Astrocyte (in vitro differentiated cells and primary cell): ENCODE measurements at regions not wholly inside any gene's neighbourhood (a gene's known extent, or its start where the extent isn't known, plus 50 kb on each side); places are given as distances from the start of the nearest gene placed in this dataset.
A peak's percentile ranks its signal among the peaks of the same experiment; 100 is the strongest.

ENCODE experiments used
- DNase-seq: peaks from one replicate; pipeline ENCODE4 v3.0.0-alpha.2; 2010; ENCODE audit warnings: low read depth
- FAIRE-seq: peaks from 2 replicates; lab custom pipeline; 2011; peaks lifted over from hg19 to GRCh38; lab: Jason Lieb, UNC
- H2AFZ ChIP-seq: 2 replicates; pipeline ENCODE4 v1.6.0; 2012; ENCODE audit warnings: low read depth, low read length, inconsistent platforms
- H3K27ac ChIP-seq: 2 replicates; pipeline ENCODE4 v1.5.1; 2011; ENCODE audit warnings: low read depth, low read length, inconsistent platforms
- H3K27me3 ChIP-seq: 2 replicates; pipeline ENCODE4 v1.6.0; 2011; ENCODE audit warnings: low read length, inconsistent platforms; ENCODE audit not compliant: insufficient read depth
- H3K36me3 ChIP-seq: 2 replicates; pipeline ENCODE4 v1.5.1; 2011; ENCODE audit warnings: low read length, inconsistent platforms; ENCODE audit not compliant: insufficient read depth
- H3K4me1 ChIP-seq: 2 replicates; pipeline ENCODE4 v1.5.1; 2011; ENCODE audit warnings: low read length, inconsistent platforms; ENCODE audit not compliant: insufficient read depth
- H3K4me2 ChIP-seq: 2 replicates; pipeline ENCODE4 v1.6.0; 2012; ENCODE audit warnings: low read length, inconsistent platforms
- H3K4me3 ChIP-seq: 2 replicates; pipeline ENCODE4 v1.5.1; 2011; ENCODE audit warnings: low read depth, mild to moderate bottlenecking, low read length, inconsistent platforms; ENCODE audit not compliant: insufficient read depth
- H3K79me2 ChIP-seq: 2 replicates; pipeline ENCODE4 v1.6.0; 2012; ENCODE audit warnings: mild to moderate bottlenecking, low read length, inconsistent platforms; ENCODE audit not compliant: insufficient read depth
- H3K9ac ChIP-seq: 2 replicates; pipeline ENCODE4 v1.6.0; 2012; ENCODE audit warnings: mild to moderate bottlenecking, low read length, inconsistent platforms
- H3K9me3 ChIP-seq: 2 replicates; pipeline ENCODE4 v1.5.1; 2012; ENCODE audit warnings: low read depth, mild to moderate bottlenecking, low read length, inconsistent platforms; ENCODE audit not compliant: insufficient read depth
- H4K20me1 ChIP-seq: 2 replicates; pipeline ENCODE4 v1.6.0; 2012; ENCODE audit warnings: low read length, inconsistent platforms; ENCODE audit not compliant: insufficient read depth
- H3K27ac Mint-ChIP-seq: one replicate; pipeline ENCODE4 v1.8.0; 2021; ENCODE audit warnings: mild to moderate bottlenecking, mixed read lengths; ENCODE audit not compliant: unreplicated experiment
- H3K27me3 Mint-ChIP-seq: one replicate; pipeline ENCODE4 v1.8.0; 2021; ENCODE audit warnings: low read depth, mixed read lengths; ENCODE audit not compliant: unreplicated experiment
- H3K36me3 Mint-ChIP-seq: one replicate; pipeline ENCODE4 v1.8.0; 2021; ENCODE audit warnings: low read depth, mixed read lengths; ENCODE audit not compliant: unreplicated experiment
- H3K4me1 Mint-ChIP-seq: one replicate; pipeline ENCODE4 v1.8.0; 2021; ENCODE audit warnings: low read depth, mixed read lengths; ENCODE audit not compliant: unreplicated experiment
- H3K4me3 Mint-ChIP-seq: one replicate; pipeline ENCODE4 v1.8.0; 2021; ENCODE audit warnings: mild to moderate bottlenecking, moderate library complexity, mixed read lengths; ENCODE audit not compliant: unreplicated experiment
- H3K9me3 Mint-ChIP-seq: one replicate; pipeline ENCODE4 v1.8.0; 2021; ENCODE audit warnings: mild to moderate bottlenecking, mixed read lengths; ENCODE audit not compliant: unreplicated experiment
- EZH2 ChIP-seq: IDR thresholded peaks from 2 replicates; pipeline ENCODE4 v1.6.1; 2012; ENCODE audit warnings: mild to moderate bottlenecking, low read length, inconsistent platforms; ENCODE audit not compliant: insufficient read depth
- TF ChIP-seq, protein P1 (sequence below): IDR thresholded peaks from 2 replicates; pipeline ENCODE4 v1.5.1; 2011; ENCODE audit warnings: low read depth, mild to moderate bottlenecking, inconsistent platforms, low read length, moderate library complexity; ENCODE audit not compliant: insufficient read depth

- H3K4me3 ChIP-seq, result no peak overlapping the region
- H3K27me3 Mint-ChIP-seq, result peaks cover 90% of the 10 kb centered on the region
- peaks cover 3% of the 10 kb centered on the region for H3K9me3 ChIP-seq
- no peaks in the 10 kb centered on the region for H3K79me2 ChIP-seq
- TF ChIP-seq, protein P1, sequence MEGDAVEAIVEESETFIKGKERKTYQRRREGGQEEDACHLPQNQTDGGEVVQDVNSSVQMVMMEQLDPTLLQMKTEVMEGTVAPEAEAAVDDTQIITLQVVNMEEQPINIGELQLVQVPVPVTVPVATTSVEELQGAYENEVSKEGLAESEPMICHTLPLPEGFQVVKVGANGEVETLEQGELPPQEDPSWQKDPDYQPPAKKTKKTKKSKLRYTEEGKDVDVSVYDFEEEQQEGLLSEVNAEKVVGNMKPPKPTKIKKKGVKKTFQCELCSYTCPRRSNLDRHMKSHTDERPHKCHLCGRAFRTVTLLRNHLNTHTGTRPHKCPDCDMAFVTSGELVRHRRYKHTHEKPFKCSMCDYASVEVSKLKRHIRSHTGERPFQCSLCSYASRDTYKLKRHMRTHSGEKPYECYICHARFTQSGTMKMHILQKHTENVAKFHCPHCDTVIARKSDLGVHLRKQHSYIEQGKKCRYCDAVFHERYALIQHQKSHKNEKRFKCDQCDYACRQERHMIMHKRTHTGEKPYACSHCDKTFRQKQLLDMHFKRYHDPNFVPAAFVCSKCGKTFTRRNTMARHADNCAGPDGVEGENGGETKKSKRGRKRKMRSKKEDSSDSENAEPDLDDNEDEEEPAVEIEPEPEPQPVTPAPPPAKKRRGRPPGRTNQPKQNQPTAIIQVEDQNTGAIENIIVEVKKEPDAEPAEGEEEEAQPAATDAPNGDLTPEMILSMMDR, result no peak
- no peak for TF ChIP-seq EZH2
- no peak overlapping the region for H3K4me2 ChIP-seq
- H3K4me1 Mint-ChIP-seq, result peaks cover 7% of the 10 kb centered on the region
- no peak overlapping the region for H3K27ac Mint-ChIP-seq
- FAIRE-seq (no peak), DNase-seq (no peak)
- H4K20me1 ChIP-seq, result no peaks in the 10 kb centered on the region
- peaks cover 12% of the 10 kb centered on the region for H3K4me1 ChIP-seq
- no peak overlapping the region for H3K27ac ChIP-seq
- no peak overlapping the region for H3K4me3 Mint-ChIP-seq
- H2AFZ ChIP-seq, result no peak overlapping the region
- peaks cover 94% of the 10 kb centered on the region for H3K27me3 ChIP-seq
- H3K9ac ChIP-seq, result no peak overlapping the region
- no peaks in the 10 kb centered on the region for H3K36me3 ChIP-seq
- no peaks in the 10 kb centered on the region for H3K36me3 Mint-ChIP-seq
- H3K9me3 Mint-ChIP-seq, result no peaks in the 10 kb centered on the region
Measured at GRCh38 chr15:96412045-96412905, 81.8 kb downstream of the NR2F2 start.

GRCh38 chr15:96412906-96413231 lies 82.4 kb downstream of the NR2F2 start:
- Histone ChIP-seq H3K36me3 (no peaks in the 10 kb centered on the region), H3K4me1 (peaks cover 12% of the 10 kb centered on the region), H3K9me3 (peaks cover 3% of the 10 kb centered on the region), H3K4me2 (no peak overlapping the region), H4K20me1 (no peaks in the 10 kb centered on the region), H3K27ac (no peak overlapping the region), H3K27me3 (peaks cover 95% of the 10 kb centered on the region), H3K4me3 (no peak overlapping the region), H3K9ac (no peak overlapping the region), H3K79me2 (no peaks in the 10 kb centered on the region), H2AFZ (no peak overlapping the region)
- H3K36me3 Mint-ChIP-seq, result no peaks in the 10 kb centered on the region
- H3K4me1 Mint-ChIP-seq, result peaks cover 3% of the 10 kb centered on the region
- no peak overlapping the region for H3K27ac Mint-ChIP-seq
- FAIRE-seq, result no peak
- TF ChIP-seq, protein P1, result no peak
- TF ChIP-seq EZH2, result no peak
- H3K9me3 Mint-ChIP-seq, result no peaks in the 10 kb centered on the region
- DNase-seq, result no peak
- peaks cover 90% of the 10 kb centered on the region for H3K27me3 Mint-ChIP-seq
- H3K4me3 Mint-ChIP-seq, result no peak overlapping the region

DNA sequence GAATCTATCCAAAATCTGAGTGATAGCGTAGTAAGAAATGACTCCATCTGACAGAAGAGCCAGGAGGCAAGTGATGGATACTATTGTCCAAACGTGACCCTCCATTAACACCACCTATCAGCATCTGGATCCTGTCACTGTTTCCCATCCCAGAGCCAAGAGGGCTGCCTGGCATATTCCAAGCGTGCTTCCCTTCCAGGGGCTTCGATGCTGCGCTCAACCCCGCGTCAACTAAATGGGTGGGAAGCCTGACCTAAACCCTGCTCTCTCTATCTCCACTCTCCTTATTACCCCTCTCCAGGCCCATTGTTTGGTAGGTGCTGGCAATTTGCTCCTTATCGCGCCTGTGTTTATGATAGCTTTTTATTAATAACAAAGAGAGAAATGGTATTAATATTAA lies 83.2 kb downstream of the NR2F2 start:
- FAIRE-seq, result no peak
- no peak overlapping the region for H3K27ac ChIP-seq
- H3K4me1 ChIP-seq, result peaks cover 12% of the 10 kb centered on the region
- no peak overlapping the region for H3K4me3 Mint-ChIP-seq
- peaks cover 97% of the 10 kb centered on the region for H3K27me3 ChIP-seq
- H3K79me2 ChIP-seq, result no peaks in the 10 kb centered on the region
- no peaks in the 10 kb centered on the region for H3K36me3 Mint-ChIP-seq
- no peak overlapping the region for H3K4me2 ChIP-seq
- no peak overlapping the region for H3K27ac Mint-ChIP-seq
- H3K9ac ChIP-seq, result no peak overlapping the region
- peak; percentile 9 for TF ChIP-seq EZH2
- TF ChIP-seq, protein P1, result no peak
- no peak overlapping the region for H3K4me3 ChIP-seq
- no peaks in the 10 kb centered on the region for H3K9me3 Mint-ChIP-seq
- peaks cover 91% of the 10 kb centered on the region for H3K27me3 Mint-ChIP-seq
- peaks cover 3% of the 10 kb centered on the region for H3K4me1 Mint-ChIP-seq
- H3K9me3 ChIP-seq, result peaks cover 3% of the 10 kb centered on the region
- no peak for DNase-seq
- no peak overlapping the region for H2AFZ ChIP-seq
- no peaks in the 10 kb centered on the region for H3K36me3 ChIP-seq
- no peaks in the 10 kb centered on the region for H4K20me1 ChIP-seq
